Nephron progenitor cell (in vitro differentiated cells): ENCODE measurements at regions not wholly inside any gene's neighbourhood (a gene's known extent, or its start where the extent isn't known, plus 50 kb on each side); places are given as distances from the start of the nearest gene placed in this dataset.
"Not testable (repeated sequence)": the region's sequence is repeated elsewhere in the genome, so short reads cannot be mapped to it uniquely, and the experiment has no call there.

ENCODE experiments used
- DNase-seq: peaks from one replicate; pipeline ENCODE4 v3.0.0; 2021
- H3K27ac Mint-ChIP-seq: 2 replicates; pipeline ENCODE4 v1.8.0; 2021; ENCODE audit warnings: mild to moderate bottlenecking, moderate library complexity, mixed read lengths
- H3K27me3 Mint-ChIP-seq: 2 replicates; pipeline ENCODE4 v1.8.0; 2021; ENCODE audit warnings: mild to moderate bottlenecking, low read depth, mixed read lengths; ENCODE audit not compliant: poor library complexity
- H3K36me3 Mint-ChIP-seq: 2 replicates; pipeline ENCODE4 v1.8.0; 2021; ENCODE audit warnings: low read depth, mixed read lengths
- H3K4me1 Mint-ChIP-seq: 2 replicates; pipeline ENCODE4 v1.8.0; 2021; ENCODE audit warnings: mixed read lengths
- H3K4me3 Mint-ChIP-seq: 2 replicates; pipeline ENCODE4 v1.8.0; 2021; ENCODE audit warnings: mild to moderate bottlenecking, moderate library complexity, mixed read lengths
- H3K9me3 Mint-ChIP-seq: 2 replicates; pipeline ENCODE4 v1.8.0; 2021; ENCODE audit warnings: mild to moderate bottlenecking, moderate library complexity, mixed read lengths
- TF ChIP-seq, protein P1 (sequence below): fragments of 200-600 bp; sonication (generic); IDR thresholded peaks from 2 replicates; pipeline ENCODE4 v1.5.0; 2021; ENCODE audit warnings: antibody characterized with exemption

DNA sequence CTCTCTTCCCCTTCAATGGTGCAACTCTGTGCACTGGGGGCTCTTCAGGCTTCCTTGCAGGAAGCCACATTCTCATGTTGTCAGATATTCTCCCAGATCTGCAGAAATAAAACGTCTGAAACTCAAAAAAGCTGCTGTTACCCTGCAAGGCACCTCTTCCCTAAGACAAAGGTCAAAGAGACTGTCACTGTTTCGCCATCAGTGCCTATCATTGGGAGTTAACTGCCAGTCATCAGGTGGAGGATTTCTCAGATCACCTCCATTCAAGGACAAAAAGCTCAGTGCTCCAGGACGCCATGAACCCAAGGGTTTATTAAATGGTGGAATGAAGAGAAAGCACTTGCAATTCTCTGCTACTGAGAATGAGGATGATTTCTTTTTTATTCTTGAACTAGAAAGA, 144.6 kb upstream of the PALS2 start:
- TF ChIP-seq, protein P1, sequence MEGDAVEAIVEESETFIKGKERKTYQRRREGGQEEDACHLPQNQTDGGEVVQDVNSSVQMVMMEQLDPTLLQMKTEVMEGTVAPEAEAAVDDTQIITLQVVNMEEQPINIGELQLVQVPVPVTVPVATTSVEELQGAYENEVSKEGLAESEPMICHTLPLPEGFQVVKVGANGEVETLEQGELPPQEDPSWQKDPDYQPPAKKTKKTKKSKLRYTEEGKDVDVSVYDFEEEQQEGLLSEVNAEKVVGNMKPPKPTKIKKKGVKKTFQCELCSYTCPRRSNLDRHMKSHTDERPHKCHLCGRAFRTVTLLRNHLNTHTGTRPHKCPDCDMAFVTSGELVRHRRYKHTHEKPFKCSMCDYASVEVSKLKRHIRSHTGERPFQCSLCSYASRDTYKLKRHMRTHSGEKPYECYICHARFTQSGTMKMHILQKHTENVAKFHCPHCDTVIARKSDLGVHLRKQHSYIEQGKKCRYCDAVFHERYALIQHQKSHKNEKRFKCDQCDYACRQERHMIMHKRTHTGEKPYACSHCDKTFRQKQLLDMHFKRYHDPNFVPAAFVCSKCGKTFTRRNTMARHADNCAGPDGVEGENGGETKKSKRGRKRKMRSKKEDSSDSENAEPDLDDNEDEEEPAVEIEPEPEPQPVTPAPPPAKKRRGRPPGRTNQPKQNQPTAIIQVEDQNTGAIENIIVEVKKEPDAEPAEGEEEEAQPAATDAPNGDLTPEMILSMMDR = no peak
- peaks cover 5% of the 10 kb centered on the region for H3K4me1 Mint-ChIP-seq
- no peak overlapping the region for H3K27ac Mint-ChIP-seq
- H3K36me3 Mint-ChIP-seq = no peaks in the 10 kb centered on the region
- no peaks in the 10 kb centered on the region for H3K27me3 Mint-ChIP-seq
- H3K4me3 Mint-ChIP-seq = no peak overlapping the region
- H3K9me3 Mint-ChIP-seq = peaks cover 19% of the 10 kb centered on the region
- DNase-seq = no peak

DNA sequence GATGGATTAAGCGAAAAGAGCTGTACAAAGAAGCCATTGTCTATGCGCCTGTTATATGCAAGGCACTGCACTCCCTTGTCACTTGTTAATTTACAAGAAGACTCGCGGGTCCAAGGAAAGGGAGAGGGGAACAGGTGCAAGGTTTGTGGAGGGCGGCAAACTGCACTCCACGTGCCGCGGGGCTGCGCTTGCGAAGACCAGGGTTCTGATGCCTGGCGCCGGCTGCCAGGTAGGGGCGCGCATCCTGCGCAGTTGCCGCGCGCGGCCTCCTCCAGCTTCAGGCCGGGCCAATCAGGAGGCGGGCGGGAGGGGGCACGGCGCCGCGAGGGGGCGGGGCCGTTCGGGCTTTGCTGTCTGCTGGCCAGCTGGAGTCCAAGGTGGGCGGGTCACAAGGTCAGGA, 140.6 kb upstream of the PALS2 start:
- Mint-ChIP-seq H3K9me3 (no peaks in the 10 kb centered on the region), H3K27ac (no peak overlapping the region), H3K27me3 (peaks cover 4% of the 10 kb centered on the region), H3K4me1 (no peaks in the 10 kb centered on the region), H3K4me3 (no peak overlapping the region), H3K36me3 (no peaks in the 10 kb centered on the region)
- TF ChIP-seq, protein P1 = no peak
- no peak for DNase-seq

DNA sequence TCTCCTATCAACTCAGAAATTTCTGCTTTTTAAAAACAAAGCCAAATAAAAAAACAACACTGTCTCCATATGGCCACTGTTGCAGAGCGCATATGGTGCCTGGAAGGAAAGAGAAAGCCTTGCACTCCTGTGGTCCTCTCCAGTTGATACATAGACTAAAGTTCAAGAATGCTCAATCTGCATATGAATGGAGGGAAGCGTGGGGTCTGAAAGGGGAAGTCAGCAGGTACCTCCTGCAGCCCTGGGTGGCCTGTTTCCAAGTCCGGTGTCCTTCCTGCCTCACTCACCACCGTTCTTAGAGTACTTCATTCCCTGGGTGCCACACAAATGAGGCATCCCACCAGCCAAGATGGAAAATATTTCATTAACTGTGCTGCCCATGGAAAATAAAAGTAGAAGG, 138.3 kb upstream of the PALS2 start:
- Mint-ChIP-seq H3K4me3 (no peak overlapping the region), H3K4me1 (no peaks in the 10 kb centered on the region), H3K27ac (no peak overlapping the region), H3K9me3 (no peaks in the 10 kb centered on the region), H3K27me3 (peaks cover 4% of the 10 kb centered on the region), H3K36me3 (no peaks in the 10 kb centered on the region)
- DNase-seq = no peak
- TF ChIP-seq, protein P1 = no peak

DNA sequence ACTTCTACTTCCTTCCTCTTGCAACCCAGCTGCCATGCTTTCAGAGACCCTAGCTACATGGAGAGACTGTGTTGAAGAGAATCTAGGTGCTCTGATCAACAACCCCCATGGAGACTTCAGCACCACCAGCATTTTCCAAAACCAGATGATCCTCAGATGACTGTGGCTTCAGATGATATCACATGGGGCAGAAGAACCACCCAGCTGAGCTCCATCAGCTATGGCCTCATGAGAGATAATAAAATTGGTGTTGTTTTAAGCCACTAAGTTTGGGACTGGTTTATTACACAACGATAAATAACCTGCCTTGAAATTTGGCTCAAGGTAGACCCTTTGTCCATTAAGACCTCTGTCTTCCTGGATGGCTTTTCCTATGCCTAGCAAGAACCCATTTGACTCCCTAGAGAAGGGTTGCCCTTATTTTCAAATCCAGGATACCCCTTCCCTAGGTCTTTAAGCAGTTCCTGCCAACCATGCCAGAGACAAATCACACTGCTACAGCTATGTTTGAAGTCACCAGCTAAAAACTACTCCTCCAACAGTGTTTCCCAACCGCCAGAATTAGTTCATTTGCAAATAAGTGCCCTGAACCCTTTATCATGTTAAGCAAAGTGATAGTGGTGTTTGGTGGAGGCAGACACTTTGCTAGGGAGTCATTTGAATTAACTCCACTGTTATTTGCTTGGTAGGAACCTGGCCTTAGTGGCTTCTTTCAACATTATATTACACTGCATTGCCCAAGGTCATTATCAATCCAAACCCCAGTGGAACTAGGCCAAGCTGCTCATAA, 136.9 kb upstream of the PALS2 start:
- peaks cover 4% of the 10 kb centered on the region for H3K27me3 Mint-ChIP-seq
- no peak overlapping the region for H3K27ac Mint-ChIP-seq
- TF ChIP-seq, protein P1 = no peak
- H3K4me3 Mint-ChIP-seq = no peak overlapping the region
- no peaks in the 10 kb centered on the region for H3K36me3 Mint-ChIP-seq
- H3K4me1 Mint-ChIP-seq = no peaks in the 10 kb centered on the region
- DNase-seq = no peak
- no peaks in the 10 kb centered on the region for H3K9me3 Mint-ChIP-seq

DNA sequence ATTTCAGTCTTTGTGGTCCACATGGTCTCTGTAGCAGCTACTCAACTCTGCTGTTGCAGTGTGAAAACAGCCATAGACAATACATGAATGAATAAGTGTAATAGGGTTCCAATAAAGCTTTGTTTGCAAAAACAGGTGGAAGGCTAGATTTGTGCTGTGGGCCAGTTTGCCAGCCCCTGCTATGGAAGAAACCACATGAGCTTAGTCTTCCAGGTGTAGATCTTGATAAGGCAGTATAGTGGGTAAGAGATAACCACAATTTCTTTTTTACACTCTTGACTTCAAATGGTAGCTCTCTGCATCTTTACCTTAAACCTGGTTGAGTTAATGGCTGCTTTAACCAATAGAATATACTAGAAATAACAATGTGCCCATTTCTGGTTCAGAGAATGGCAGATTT, 135.0 kb upstream of the PALS2 start:
- Mint-ChIP-seq H3K27ac (no peak overlapping the region), H3K4me1 (no peaks in the 10 kb centered on the region), H3K4me3 (no peak overlapping the region), H3K36me3 (no peaks in the 10 kb centered on the region), H3K9me3 (no peaks in the 10 kb centered on the region), H3K27me3 (peaks cover 4% of the 10 kb centered on the region)
- no peak for DNase-seq
- TF ChIP-seq, protein P1 = no peak

DNA sequence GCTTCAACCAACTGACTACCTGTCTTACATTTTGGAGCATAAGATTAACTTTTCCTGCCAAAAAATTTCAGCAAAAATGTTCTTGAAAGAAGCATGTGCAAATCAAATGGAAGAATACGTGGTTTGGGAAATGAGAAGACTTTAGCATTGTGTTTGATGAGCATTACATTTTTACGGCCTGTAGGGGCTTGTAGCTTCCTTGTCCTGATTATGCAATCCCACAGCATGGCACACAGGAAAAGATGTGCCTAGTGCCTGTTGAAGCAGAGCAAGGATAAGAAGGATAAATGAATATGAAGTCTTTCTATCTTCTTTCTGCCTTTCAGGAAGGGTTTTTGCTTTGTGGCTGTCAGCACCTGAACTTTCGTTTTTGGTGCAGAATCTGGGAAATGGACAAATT, 134.1 kb upstream of the PALS2 start:
- DNase-seq, H3K9me3 Mint-ChIP-seq, H3K4me1 Mint-ChIP-seq, H3K27me3 Mint-ChIP-seq, H3K36me3 Mint-ChIP-seq, H3K4me3 Mint-ChIP-seq, H3K27ac Mint-ChIP-seq: not testable (repeated sequence)
